NT2/D1 (cell line): ENCODE measurements at regions not wholly inside any gene's neighbourhood (a gene's known extent, or its start where the extent isn't known, plus 50 kb on each side); places are given as distances from the start of the nearest gene placed in this dataset.

Experiments
- DNase-seq: peaks from one replicate; pipeline ENCODE4 v3.0.0-alpha.2; 2011; ENCODE audit warnings: low read depth, low spot score
- H3K27me3 ChIP-seq: 2 replicates; pipeline ENCODE4 v1.6.0; 2011; ENCODE audit warnings: mild to moderate bottlenecking; ENCODE audit not compliant: insufficient read length, insufficient read depth
- H3K36me3 ChIP-seq: 2 replicates; pipeline ENCODE4 v1.6.1; 2011; ENCODE audit warnings: mild to moderate bottlenecking, low read length, mixed read lengths; ENCODE audit not compliant: insufficient read depth, insufficient read length
- H3K4me1 ChIP-seq: 2 replicates; pipeline ENCODE4 v1.5.1; 2011; ENCODE audit not compliant: insufficient read depth, insufficient read length
- H3K4me3 ChIP-seq: 2 replicates; pipeline ENCODE4 v1.5.1; 2011; ENCODE audit warnings: low read depth; ENCODE audit not compliant: insufficient read length
- H3K9ac ChIP-seq: 2 replicates; pipeline ENCODE4 v1.6.0; 2011; ENCODE audit warnings: low read depth; ENCODE audit not compliant: insufficient read length
- H3K9me3 ChIP-seq: 2 replicates; pipeline ENCODE4 v1.5.1; 2011; ENCODE audit warnings: mild to moderate bottlenecking, low read length; ENCODE audit not compliant: insufficient read depth
- SUZ12 ChIP-seq: IDR thresholded peaks from 2 replicates; pipeline ENCODE4 v1.6.1; 2011; ENCODE audit not compliant: insufficient read length, insufficient read depth; ENCODE audit errors: extremely low read depth
- YY1 ChIP-seq: IDR thresholded peaks from 2 replicates; pipeline ENCODE4 v1.6.1; 2011; ENCODE audit not compliant: insufficient read length, insufficient read depth
- ZNF274 ChIP-seq: IDR thresholded peaks from 2 replicates; pipeline ENCODE4 v1.6.1; 2011; ENCODE audit warnings: mild to moderate bottlenecking, low read depth, low read length

- no peak for DNase-seq
- no peaks in the 10 kb centered on the region for H3K9me3 ChIP-seq
- H3K4me3 ChIP-seq: no peak overlapping the region
- no peaks in the 10 kb centered on the region for H3K4me1 ChIP-seq
- TF ChIP-seq SUZ12 (no peak), YY1 (no peak), ZNF274 (no peak)
- no peaks in the 10 kb centered on the region for H3K27me3 ChIP-seq
- H3K36me3 ChIP-seq: no peaks in the 10 kb centered on the region
- H3K9ac ChIP-seq: no peak overlapping the region
Observed at GRCh38 chr1:88537787-88538186, 146.3 kb upstream of the PKN2 start.

GRCh38 chr1:88538222-88538899 lies 145.7 kb upstream of the PKN2 start:
- TF ChIP-seq ZNF274 (no peak), YY1 (no peak), SUZ12 (no peak)
- no peak overlapping the region for H3K9ac ChIP-seq
- H3K9me3 ChIP-seq: no peaks in the 10 kb centered on the region
- no peaks in the 10 kb centered on the region for H3K27me3 ChIP-seq
- no peaks in the 10 kb centered on the region for H3K4me1 ChIP-seq
- H3K36me3 ChIP-seq: no peaks in the 10 kb centered on the region
- no peak overlapping the region for H3K4me3 ChIP-seq
- no peak for DNase-seq

GRCh38 chr1:88540255-88540654 lies 143.8 kb upstream of the PKN2 start:
- H3K27me3 ChIP-seq: no peaks in the 10 kb centered on the region
- TF ChIP-seq YY1 (no peak), SUZ12 (no peak), ZNF274 (no peak)
- no peak for DNase-seq
- H3K9me3 ChIP-seq: no peaks in the 10 kb centered on the region
- no peak overlapping the region for H3K4me3 ChIP-seq
- H3K4me1 ChIP-seq: no peaks in the 10 kb centered on the region
- no peak overlapping the region for H3K9ac ChIP-seq
- no peaks in the 10 kb centered on the region for H3K36me3 ChIP-seq

- H3K4me3 ChIP-seq: no peak overlapping the region
- no peaks in the 10 kb centered on the region for H3K27me3 ChIP-seq
- H3K9ac ChIP-seq: no peak overlapping the region
- H3K4me1 ChIP-seq: no peaks in the 10 kb centered on the region
- DNase-seq: no peak
- no peaks in the 10 kb centered on the region for H3K9me3 ChIP-seq
- TF ChIP-seq ZNF274: no peak
- no peak for TF ChIP-seq YY1
- no peak for TF ChIP-seq SUZ12
- no peaks in the 10 kb centered on the region for H3K36me3 ChIP-seq
Observed at GRCh38 chr1:88541596-88541995, 142.5 kb upstream of the PKN2 start.

DNA sequence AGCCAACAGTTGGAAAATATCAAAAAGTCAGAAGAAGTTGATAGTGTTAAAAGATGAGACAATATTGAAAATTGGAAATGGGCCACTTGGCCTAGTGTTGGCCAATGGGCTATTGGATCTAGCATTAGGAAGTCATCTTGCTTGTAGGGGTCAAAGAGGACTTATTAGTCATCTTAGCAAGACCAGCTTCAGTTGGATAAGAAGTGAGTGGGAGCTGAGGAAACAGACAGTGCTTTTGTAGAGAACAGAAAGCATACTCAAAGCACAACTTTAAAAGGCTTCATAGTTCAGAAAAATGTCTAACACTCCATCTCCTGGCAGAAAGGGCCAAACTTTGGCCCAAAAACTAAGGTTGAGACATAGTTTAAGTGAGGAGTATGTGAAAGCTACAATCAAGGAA lies 139.9 kb upstream of the PKN2 start:
- no peaks in the 10 kb centered on the region for H3K9me3 ChIP-seq
- DNase-seq: no peak
- H3K27me3 ChIP-seq: no peaks in the 10 kb centered on the region
- TF ChIP-seq ZNF274 (no peak), YY1 (no peak), SUZ12 (no peak)
- no peak overlapping the region for H3K9ac ChIP-seq
- no peak overlapping the region for H3K4me3 ChIP-seq
- no peaks in the 10 kb centered on the region for H3K36me3 ChIP-seq
- H3K4me1 ChIP-seq: no peaks in the 10 kb centered on the region

DNA sequence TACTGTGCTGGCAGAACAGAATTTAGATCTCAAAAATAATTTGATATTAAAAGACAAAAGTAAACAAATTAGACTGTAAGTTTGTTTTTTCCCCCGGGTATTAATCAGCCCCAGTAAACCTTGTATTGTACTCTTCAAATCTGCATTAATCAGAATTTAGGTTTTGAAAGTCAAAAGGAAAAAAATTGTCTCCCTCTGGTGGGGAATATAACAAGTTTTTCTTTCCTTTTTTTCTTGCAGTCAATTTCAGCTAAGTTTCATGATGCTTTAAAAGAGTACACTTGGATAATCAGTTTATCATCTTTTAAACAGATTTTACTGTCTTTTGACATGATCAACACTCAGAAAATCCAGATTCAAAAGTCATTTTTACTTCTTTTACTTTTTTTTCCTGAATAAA lies 134.5 kb upstream of the PKN2 start:
- Histone ChIP-seq H3K9ac (no peak overlapping the region), H3K4me3 (no peak overlapping the region), H3K36me3 (no peaks in the 10 kb centered on the region), H3K4me1 (no peaks in the 10 kb centered on the region), H3K9me3 (no peaks in the 10 kb centered on the region), H3K27me3 (no peaks in the 10 kb centered on the region)
- DNase-seq: no peak
- no peak for TF ChIP-seq ZNF274
- TF ChIP-seq SUZ12: no peak
- TF ChIP-seq YY1: no peak

GRCh38 chr1:88552226-88552625 lies 131.8 kb upstream of the PKN2 start:
- Histone ChIP-seq H3K9me3 (no peaks in the 10 kb centered on the region), H3K9ac (no peak overlapping the region), H3K27me3 (no peaks in the 10 kb centered on the region), H3K36me3 (no peaks in the 10 kb centered on the region), H3K4me1 (no peaks in the 10 kb centered on the region), H3K4me3 (no peak overlapping the region)
- no peak for DNase-seq
- TF ChIP-seq SUZ12 (no peak), ZNF274 (no peak), YY1 (no peak)
